Stimulated activated CD8-positive, alpha-beta memory T cell treated with anti-CD3 and anti-CD28 coated beads, Interleukin-7, amount 100 ng/mL, for 1 hour (primary cell): ENCODE measurements at regions not wholly inside any gene's neighbourhood (a gene's known extent, or its start where the extent isn't known, plus 50 kb on each side); places are given as distances from the start of the nearest gene placed in this dataset.
"Not testable (repeated sequence)": the region's sequence is repeated elsewhere in the genome, so short reads cannot be mapped to it uniquely, and the experiment has no call there.

ENCODE experiments used
- DNase-seq, 2 donors: peaks; one replicate each; pipeline ENCODE4 v3.0.0-alpha.2; 2020; ENCODE audit warnings: low read depth in 2 of 2

DNA sequence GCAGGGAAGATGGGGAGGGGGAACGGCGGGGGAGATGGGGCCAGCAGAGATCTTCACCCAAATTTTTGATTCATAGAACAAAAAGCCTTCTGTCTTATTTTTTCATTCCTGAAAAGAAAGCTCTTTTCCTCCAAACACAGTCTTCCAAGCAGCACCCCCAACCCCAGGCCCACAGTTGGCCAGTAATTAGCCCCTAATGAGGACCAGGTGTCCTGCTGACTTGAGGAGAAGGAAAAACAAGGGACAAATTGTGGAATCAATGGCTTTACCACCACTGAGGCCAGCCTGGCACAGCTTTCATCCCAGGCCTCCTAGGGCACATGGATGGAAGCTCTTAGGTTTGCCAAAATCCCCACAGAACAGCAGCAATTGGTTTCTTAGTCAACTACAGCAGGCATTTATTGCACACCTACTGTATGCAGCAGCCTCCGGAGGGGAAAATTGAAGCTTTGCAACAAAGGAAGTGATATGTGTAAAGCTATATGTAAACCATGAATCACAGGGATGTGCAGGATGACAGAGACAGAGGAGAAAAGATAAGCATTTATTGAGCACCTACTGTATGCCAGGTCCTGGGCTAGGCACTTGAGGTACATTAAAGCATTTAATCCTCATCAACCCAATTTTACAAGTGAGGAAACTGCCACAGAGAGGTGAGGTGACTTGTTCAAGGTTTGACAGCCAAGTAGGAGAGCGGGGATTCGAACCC, 199.5 kb downstream of the TBC1D2B start:
- no peak for DNase-seq

DNA sequence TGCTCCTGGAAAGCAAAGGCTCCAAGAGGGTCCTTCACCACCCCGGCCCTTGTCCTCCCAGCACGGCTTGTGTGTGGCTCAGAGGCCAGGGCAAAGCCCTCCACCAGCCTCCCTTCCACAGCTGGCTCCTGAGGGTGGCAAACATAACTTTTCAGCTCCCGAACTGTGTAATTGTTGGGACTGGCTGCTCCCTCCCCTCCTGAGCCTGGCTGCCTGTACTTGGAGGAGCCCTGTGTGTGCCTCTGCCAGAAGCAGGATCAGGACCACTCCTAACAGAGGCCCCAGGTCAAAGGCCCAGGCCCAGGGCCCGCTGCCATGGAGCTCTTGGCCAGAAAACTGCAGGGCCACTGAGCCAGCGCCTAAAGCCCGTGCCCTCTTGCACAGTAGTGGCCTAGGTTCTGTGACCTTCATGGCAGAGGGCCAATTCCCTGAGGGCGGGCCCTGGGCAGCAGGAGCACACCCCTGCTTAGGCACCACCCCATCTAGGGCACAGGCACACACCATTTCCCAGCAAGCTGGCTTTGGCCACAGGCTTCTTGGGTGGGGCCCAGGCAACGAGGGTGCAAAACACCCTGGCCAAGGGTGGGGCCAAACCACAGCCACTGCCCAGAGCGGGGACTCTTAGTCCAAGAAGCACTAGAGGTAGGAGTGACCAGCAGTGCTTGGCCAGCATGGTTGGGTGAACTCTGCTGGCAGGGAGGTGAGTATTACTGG, 201.2 kb downstream of the TBC1D2B start:
- DNase-seq, result not testable (repeated sequence)

DNA sequence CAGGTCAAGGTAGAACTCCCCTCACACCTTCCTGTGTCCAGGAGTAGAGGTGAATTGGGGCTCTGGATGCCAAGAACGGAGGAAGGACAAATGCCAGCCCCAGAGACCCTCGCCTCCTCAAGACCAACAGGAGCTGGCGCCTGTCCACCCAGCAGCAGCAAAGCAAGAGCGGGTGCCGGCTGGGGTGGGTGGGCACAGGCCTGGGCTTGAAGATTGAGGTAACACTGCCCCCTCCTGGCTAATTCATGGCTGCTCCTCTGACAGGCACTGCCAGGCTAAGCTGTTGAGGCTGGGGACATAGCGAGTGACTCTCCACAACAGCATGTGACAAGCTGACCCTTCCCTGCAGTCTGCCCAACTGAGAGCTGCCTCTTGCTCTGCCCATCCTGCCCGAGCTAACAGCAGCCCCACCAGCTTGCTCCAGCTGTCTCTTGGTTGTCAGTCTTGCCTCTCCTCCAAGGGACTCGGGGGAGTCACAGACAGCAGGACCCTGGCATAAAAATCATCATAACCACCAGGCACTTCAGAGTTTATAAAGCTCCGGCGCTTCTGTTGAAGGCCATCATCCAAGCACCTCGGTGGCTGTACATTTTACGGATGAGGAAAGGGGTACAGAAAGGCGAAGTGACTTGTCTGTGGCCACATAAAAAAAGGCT, 202.3 kb downstream of the TBC1D2B start:
- DNase-seq, result peak in 1 of 2 donors; percentile 7

DNA sequence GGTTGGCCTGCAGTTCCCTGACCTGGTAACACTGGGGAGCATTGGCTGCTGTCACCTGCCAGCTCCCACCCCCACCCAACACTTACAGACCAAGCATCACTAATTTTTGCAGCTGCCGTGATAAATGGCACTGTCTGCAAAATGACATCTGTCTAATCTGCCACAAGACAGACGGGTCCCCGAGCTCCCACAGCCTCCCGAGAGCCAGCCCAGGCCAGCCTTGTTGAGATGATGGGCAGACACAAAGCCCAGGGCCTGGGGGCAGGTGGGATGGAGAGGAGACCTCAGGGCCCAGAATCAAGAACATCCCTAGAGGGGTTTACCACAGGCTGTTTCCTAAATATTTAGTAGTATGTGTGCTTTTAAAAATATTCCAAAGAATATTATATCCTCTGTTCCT, 203.4 kb downstream of the TBC1D2B start:
- DNase-seq, result no peak

DNA sequence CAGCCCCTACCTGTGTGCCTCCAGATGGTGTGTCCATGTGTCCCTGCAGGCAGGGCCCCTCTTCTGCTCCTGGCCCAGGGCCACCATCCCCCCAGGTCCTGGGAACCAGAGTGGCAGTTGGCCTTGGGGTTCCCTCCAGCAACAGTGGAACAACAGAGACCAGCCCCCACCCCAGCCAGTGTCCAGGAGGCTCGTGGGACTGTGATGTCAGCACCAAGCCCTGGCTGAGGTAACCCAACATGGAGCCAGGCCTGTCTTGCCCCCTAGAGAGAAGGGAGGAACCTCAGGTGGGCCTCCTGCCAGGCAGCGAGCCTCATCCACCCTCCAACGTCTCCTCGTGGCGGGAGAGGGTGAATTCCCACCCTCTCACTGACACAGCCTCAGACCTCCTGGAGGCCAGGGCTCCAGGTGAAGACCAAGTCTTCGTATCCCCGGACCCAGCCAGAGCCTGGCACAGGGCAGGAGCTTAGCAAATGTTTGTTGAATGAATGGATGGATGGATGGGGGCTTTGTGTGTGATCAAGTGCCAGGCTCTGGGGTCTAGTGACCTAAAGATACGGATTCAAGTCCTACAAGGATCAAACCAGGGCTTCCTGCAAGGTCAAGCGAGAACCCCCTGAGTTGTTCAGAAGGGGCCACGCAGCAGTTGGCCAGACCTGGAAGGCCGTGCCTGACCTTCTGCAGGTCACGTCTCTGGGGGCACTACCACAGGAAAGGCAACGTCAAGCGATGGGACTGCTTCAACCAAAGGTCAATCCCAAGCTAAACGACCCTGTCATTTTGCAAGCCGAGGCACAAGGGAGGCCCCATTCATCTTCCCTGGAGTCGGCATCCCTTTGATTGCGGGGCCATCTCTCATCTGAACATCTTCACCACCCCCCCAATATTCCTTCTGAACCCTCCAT, 204.7 kb downstream of the TBC1D2B start:
- DNase-seq, result not testable (repeated sequence)

DNA sequence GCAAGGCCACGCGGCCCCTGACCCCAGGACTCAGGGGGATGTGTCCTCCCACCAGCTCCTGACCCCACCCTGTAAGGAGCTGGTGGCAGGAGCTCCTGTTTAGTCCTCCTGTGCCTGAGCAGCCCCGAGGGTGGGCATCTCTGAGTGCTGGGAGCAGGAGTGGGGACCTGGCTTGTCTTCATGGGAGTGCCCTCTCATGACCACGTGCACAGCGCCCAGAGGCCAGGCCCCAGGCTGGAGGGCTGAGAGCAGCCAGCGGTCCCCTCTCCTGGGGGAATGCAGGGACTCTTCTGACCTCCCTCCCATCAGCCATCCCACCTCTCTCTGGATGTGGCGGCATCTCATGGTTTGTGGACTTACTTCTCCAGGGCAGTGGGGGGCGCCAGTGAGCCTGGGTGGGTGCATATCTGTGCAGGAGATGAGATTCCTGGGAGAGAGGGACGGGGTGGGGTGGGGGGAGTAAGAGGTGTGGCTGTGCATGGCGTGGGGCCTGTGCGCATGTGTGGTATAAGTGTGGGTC, 205.6 kb downstream of the TBC1D2B start:
- no peak for DNase-seq

DNA sequence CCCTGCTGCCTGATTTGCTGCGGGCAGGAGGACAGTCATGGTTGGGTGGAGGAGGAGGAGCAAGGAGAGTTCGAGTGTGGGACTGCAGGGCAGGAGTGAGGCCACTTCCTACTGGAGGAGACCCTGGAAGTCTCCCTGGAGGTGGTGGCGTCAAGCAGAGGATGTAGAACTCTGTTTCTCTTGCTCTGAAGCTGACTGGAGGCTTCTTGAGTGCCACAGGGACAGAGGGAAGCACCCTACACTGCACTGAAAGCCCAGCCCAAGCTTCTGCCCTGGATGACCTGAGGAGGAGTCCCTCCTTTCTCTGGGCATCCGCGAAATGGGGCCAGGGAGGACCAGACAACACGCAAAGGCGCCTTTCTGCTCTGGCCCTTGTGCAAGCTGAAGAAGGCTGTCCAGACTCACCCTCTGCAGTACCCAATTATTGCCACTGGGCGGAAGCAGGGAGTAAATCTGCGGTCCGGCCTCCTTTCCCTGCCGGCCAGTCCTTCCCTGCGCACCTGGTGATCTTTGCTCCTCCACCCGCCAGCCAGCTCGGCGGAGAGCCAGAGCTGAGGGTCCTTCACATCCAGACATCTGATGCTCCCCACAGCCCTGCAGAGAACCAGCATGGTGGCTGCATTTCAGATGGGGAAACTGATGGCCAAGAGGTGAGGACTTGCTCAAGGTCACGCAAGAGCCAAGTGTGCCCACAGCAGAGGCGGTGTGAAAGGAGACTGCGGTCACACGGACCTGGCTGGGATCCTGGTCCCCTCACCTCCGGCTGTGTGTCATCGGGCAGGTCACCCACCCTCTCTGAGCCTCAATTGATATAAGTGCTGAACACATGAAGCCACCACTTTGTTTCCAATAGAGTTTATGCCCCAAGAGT, 207.1 kb downstream of the TBC1D2B start:
- no peak for DNase-seq

DNA sequence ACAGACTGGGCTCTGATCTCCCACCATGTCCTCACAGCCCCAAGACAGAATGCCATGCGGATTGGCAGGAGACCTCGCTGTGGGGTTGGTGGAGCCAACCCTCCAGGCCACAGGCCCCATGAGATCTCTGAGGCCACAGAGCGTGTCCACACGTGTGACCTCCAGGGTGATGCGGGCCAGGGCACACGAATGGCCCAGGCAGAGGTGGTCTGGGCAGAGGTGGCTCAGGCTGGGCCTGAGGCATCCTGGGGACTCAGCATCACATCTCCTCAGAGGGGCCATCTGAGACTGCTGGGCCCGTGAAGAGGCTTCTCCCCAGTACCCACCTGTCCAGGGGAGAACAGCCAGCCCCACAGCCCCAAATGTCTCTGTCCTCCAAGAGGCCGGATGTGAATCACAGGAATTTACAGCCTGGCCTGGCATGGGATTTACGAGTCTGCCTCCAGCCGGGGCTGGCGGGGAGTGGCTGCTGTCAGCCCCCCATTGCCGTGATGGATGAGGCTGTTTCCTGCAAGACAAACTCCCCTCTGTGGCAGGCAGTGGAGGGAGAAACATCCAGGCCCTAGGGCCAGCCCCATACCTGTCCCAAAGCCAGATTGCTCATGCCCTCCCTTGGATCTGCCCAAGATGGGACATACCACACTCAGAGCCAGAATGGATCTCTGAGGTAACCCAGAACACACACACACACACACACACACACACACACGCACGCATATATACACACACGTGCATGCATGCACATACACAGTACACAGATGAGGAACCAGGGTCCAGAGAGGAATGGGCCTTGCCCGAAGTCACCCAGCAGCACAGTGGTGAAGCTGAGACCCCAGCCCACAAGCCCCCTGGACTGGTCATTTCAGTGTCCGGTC, 208.3 kb downstream of the TBC1D2B start:
- DNase-seq, result no peak

DNA sequence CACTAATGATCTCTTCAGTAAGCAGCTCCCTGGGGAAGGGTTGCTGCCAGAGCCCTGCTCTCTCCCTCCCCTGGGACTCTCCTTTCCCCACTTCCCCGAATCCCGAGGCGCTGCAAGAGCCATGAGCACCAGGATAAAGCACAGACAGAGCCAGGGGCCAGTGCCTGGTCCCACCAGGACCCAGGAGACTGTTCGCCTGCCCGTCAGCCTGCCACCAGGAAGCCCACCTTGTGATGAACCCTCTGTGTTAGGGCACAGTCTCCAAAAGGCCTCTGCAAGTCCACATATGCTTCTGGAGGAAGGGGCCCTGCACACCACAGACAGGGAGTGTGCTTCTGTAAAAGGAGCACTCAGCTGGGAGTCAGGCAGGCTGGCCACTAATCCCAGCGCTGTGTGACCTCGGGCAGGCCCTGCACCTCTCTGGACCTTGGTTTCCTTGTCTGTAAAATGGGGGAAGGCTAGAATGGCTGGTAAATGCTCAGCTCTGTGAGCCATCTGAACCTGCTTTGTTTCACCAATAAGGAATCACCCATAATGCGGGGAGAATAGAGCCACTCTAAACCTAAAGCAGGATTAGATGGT, 209.4 kb downstream of the TBC1D2B start:
- DNase-seq, result not testable (repeated sequence)

DNA sequence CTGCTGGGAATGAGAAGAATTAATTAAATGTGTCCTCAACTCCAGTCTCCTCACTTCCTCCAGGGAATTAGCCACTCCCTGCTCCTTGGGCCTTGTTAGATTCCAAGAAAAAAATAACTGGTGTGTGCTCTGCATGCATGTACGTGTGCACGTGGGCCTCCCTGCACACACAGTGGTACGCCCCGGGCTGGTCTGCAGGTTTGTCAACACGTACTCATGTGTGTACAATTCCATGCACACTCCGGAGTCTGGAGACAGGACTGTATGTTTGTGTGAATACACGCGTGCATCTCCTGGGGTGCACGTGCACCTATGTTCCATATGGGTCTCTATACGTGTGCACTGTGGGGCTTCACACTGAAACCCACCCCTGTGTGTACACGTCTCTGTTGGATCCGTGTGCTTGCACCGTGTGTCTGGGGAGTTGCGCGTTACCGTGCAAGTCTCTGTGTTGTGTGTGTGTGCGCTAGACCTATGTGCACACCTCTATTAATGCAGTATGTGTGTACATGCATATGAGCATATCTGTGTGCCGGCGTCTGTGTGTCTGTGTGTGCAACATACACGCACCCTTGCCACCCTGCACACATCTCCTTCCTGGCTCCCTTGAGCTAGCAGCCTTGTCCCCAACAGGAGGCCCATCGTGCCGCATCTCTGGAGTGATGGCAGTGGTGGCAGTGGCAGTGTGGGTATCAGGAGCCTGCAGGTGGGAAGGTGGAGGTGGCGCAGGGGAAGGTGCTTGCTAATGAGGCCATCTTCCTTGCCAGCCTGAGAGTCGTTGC, 210.1 kb downstream of the TBC1D2B start:
- no peak for DNase-seq

DNA sequence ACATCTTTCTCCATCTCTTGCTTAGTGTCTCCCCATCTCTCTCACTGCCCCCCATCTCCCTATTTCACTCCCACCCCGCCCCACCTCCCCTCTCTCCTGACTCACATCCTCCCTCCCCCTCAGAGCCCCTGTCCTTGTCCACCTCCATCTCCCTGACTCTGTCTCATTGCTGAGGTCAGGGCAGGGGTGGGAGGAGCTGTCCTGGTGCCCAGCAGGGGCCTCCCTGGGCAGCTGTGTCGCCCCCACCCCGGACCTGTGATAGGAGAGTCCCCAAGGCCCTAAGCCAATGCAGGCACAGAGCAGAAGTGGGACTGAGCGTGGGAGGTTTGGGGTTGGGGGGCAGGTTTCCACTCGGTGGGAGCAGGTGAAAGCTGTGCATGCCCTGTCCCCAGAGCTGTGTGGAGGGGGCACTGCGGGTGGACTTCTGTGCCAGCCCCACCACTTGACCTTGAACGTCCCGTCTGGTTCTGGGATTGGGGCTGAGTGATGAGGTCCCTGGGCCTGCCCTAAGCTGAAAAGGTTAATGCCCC, 210.8 kb downstream of the TBC1D2B start:
- no peak for DNase-seq

DNA sequence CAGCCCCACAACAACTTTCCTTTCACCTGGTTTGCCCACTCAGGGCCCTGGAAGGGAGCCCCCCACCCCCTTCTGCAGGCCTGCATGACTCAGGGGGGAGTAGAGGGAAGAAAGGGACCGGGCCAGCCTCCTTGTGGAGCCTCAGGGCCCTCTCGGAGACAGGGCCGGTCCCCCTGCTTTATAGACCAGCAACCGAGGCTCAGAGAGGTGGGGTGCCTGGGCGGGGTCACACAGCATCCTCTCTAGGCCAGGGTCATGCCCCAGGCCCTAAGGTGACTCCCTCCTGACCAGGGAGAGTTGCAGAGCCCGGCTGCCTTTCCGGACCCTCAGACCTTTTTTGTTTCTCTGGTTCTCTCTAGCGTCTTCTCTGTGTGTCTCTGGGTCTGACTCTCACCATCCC, 211.3 kb downstream of the TBC1D2B start:
- DNase-seq, result no peak

DNA sequence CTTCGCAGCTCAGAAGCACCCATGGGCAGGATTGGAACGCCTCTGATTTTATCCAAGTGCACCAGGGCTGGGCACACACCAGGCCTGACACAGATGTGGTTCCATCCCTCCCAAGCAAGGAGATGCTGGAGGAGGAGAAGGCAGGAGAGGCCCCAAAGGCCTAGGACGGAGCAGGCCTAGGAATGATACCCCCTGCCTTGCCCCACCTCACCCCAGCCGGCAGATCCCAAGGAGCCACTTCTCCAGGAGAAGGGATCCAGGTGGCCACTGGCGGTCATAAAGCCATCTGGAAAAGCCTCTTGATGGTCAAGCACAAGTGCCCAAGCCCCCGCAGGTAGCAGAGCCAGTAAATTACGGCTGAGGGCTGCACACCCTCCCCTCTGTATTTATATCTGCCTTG, 211.8 kb downstream of the TBC1D2B start:
- DNase-seq, result no peak

DNA sequence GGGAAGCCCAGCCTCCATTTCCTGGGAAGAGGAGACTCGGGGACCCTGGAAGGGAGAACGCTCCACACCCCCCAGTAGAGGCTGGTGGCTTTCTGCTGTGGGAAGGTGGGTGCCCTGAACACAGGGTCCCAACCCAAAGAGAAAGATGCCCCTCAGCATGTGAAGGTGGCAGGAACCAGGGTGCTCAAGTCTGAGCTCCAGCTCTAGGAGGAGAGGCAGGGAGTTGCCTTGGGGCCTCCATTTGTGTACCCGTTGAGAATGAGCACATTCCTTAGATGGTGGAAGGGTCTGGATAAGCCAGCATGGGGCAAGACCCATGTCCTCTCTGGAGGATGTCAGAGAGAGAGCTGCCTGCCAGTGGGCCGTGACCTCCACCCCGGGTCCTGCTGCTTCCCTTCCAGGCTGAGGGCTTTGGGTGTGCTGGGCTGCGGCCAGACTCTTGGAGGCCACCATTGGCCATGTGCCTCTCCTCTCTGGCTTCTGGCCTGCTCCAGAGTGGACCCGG, 212.4 kb downstream of the TBC1D2B start:
- no peak for DNase-seq

DNA sequence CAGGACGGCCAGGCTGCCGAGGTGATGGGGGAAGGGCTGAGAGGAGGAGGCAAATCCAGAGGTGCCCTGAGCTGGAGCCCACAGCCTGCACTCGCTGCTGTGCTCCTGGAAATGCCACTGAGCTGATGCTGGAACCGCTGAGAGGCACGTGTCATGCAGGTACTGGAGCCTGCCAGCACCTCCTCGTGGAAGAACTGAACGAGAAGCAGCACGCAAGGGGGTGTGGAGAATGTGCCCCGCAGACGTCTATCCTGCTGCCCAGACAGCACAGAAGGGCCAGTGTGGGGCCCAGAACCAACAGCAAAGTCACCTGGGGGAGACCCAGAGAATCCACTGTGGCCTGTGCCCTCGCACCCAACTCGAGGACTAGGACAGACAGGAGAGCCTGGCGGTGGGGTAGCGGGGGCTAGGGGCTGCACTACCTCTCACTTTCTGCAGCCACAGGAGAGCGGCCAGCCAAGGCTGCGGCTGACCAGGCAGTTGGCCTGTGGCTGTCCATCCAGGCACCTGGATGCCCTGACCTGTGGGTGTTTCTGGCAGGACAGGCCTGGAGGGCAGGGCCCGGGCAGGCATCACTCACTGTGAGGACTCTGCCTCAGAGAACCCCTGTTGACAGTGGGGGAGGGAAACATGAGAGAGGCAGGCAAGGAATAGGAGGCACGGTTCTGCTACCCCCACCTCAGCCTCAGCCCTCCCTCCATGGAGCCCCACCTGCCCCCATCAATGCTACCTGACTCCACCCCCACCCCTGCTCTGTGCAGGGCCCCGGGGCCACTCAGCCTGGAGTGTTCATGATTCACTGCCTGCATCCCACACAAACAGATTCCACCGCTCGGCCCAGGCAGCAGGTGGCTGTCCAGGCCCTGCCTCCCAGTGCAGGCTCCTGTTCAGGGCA, 213.1 kb downstream of the TBC1D2B start:
- no peak for DNase-seq

DNA sequence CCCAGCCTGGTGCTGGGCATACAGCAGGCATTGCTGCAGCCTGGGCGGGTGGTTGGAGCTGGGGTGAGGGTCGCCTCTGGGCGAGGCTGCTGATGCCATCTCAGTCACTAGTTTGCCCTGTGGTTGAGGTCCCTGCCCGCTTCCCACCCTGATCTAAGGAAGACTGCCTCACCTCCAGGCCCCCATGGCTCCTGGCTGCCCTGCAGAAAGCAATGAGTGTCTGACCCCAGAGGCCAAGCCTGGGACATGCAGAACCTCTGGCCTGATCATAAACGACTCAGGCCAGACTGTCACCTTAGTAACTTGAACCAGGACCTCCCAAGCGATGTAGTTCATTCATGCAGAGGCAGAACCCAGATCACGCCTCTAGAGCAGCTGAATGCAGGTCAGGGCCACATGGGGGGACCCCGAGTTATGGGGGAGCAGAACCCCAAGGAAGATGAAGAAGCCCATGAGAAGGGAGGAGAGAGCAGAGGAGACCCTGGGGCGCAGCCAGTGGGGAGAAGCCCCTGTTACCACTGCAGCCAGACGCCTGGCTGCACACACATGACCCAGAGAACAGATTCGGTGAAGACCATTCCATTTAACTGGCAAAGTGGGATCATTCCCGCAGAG, 213.9 kb downstream of the TBC1D2B start:
- DNase-seq, result no peak
